ENCODE measurements at regions not wholly inside any gene's neighbourhood (a gene's known extent, or its start where the extent isn't known, plus 50 kb on each side); places are given as distances from the start of the nearest gene placed in this dataset.

GRCh38 chr12:107347261-107347660 is 253.9 kb upstream of the CRY1 start:
- no peak overlapping the region for H3K27ac Mint-ChIP-seq (ENCODE audit: unreplicated experiment)
- H3K36me3 Mint-ChIP-seq (ENCODE audit: unreplicated experiment), result no peaks in the 10 kb centered on the region
- peaks cover 4% of the 10 kb centered on the region for H3K27me3 Mint-ChIP-seq (ENCODE audit: unreplicated experiment)
- no peak for DNase-seq (ENCODE audit: extremely low spot score, unreplicated experiment)
- no peaks in the 10 kb centered on the region for H3K4me1 Mint-ChIP-seq (ENCODE audit: unreplicated experiment)
- TF ChIP-seq CTCF (IDR thresholded peaks at IDR 0.05), result no peak
- H3K4me3 Mint-ChIP-seq (ENCODE audit: unreplicated experiment), result no peak overlapping the region
- no peaks in the 10 kb centered on the region for H3K9me3 Mint-ChIP-seq (ENCODE audit: unreplicated experiment)

- no peak overlapping the region for H3K27ac Mint-ChIP-seq (ENCODE audit: unreplicated experiment)
Measured at GRCh38 chr12:107349008-107349747, 255.8 kb upstream of the CRY1 start.

GRCh38 chr12:107349839-107350238 is 256.5 kb upstream of the CRY1 start:
- no peaks in the 10 kb centered on the region for H3K9me3 Mint-ChIP-seq (ENCODE audit: unreplicated experiment)
- no peak for TF ChIP-seq CTCF (IDR thresholded peaks at IDR 0.05)
- peaks cover 7% of the 10 kb centered on the region for H3K27me3 Mint-ChIP-seq (ENCODE audit: unreplicated experiment)
- DNase-seq (ENCODE audit: extremely low spot score, unreplicated experiment), result no peak
- H3K27ac Mint-ChIP-seq (ENCODE audit: unreplicated experiment), result no peak overlapping the region
- H3K4me3 Mint-ChIP-seq (ENCODE audit: unreplicated experiment), result no peak overlapping the region
- no peaks in the 10 kb centered on the region for H3K36me3 Mint-ChIP-seq (ENCODE audit: unreplicated experiment)
- H3K4me1 Mint-ChIP-seq (ENCODE audit: unreplicated experiment), result no peaks in the 10 kb centered on the region

More at GRCh38 chr12:107349008-107349747, 255.8 kb upstream of the CRY1 start:
- Mint-ChIP-seq H3K4me3 (ENCODE audit: unreplicated experiment) (no peak overlapping the region), H3K4me1 (ENCODE audit: unreplicated experiment) (no peaks in the 10 kb centered on the region), H3K9me3 (ENCODE audit: unreplicated experiment) (no peaks in the 10 kb centered on the region), H3K36me3 (ENCODE audit: unreplicated experiment) (no peaks in the 10 kb centered on the region), H3K27me3 (ENCODE audit: unreplicated experiment) (peaks cover 4% of the 10 kb centered on the region)
- no peak for DNase-seq (ENCODE audit: extremely low spot score, unreplicated experiment)
- TF ChIP-seq CTCF (IDR thresholded peaks at IDR 0.05), result no peak

GRCh38 chr12:107351109-107351508 is 257.8 kb upstream of the CRY1 start:
- Mint-ChIP-seq H3K27me3 (ENCODE audit: unreplicated experiment) (peaks cover 7% of the 10 kb centered on the region), H3K4me1 (ENCODE audit: unreplicated experiment) (no peaks in the 10 kb centered on the region), H3K36me3 (ENCODE audit: unreplicated experiment) (no peaks in the 10 kb centered on the region), H3K27ac (ENCODE audit: unreplicated experiment) (no peak overlapping the region), H3K4me3 (ENCODE audit: unreplicated experiment) (no peak overlapping the region), H3K9me3 (ENCODE audit: unreplicated experiment) (no peaks in the 10 kb centered on the region)
- no peak for TF ChIP-seq CTCF (IDR thresholded peaks at IDR 0.05)
- DNase-seq (ENCODE audit: extremely low spot score, unreplicated experiment), result no peak

GRCh38 chr12:107351713-107352112 is 258.4 kb upstream of the CRY1 start:
- peaks cover 7% of the 10 kb centered on the region for H3K27me3 Mint-ChIP-seq (ENCODE audit: unreplicated experiment)
- H3K36me3 Mint-ChIP-seq (ENCODE audit: unreplicated experiment), result no peaks in the 10 kb centered on the region
- no peak overlapping the region for H3K27ac Mint-ChIP-seq (ENCODE audit: unreplicated experiment)
- H3K9me3 Mint-ChIP-seq (ENCODE audit: unreplicated experiment), result no peaks in the 10 kb centered on the region
- no peaks in the 10 kb centered on the region for H3K4me1 Mint-ChIP-seq (ENCODE audit: unreplicated experiment)
- TF ChIP-seq CTCF (IDR thresholded peaks at IDR 0.05), result no peak
- no peak for DNase-seq (ENCODE audit: extremely low spot score, unreplicated experiment)
- H3K4me3 Mint-ChIP-seq (ENCODE audit: unreplicated experiment), result no peak overlapping the region

Data from osteocyte (in vitro differentiated cells).